Loucy (cell line): ENCODE measurements at regions not wholly inside any gene's neighbourhood (a gene's known extent, or its start where the extent isn't known, plus 50 kb on each side); places are given as distances from the start of the nearest gene placed in this dataset.

Source experiments
- H2AFZ ChIP-seq: fragments of 200-600 bp; sonication (generic); 2 replicates; pipeline ENCODE4 v1.6.0; 2016; ENCODE audit warnings: antibody characterized with exemption, mild to moderate bottlenecking, low read length, moderate library complexity
- H3F3A ChIP-seq: fragments of 200-600 bp; 2 replicates; pipeline ENCODE4 v1.6.0; 2016; ENCODE audit warnings: antibody characterized with exemption, low read depth, mild to moderate bottlenecking
- H3K27me3 ChIP-seq: fragments of 200-600 bp; sonication (generic); 2 replicates; pipeline ENCODE4 v1.6.1; 2014; ENCODE audit warnings: low read length, mild to moderate bottlenecking; ENCODE audit not compliant: insufficient read depth, poor library complexity, severe bottlenecking
- H3K36me3 ChIP-seq: fragments of 200-600 bp; sonication (generic); 2 replicates; pipeline ENCODE4 v1.6.1; 2016; ENCODE audit warnings: low read length; ENCODE audit not compliant: insufficient read depth
- H3K4me1 ChIP-seq: fragments of 200-600 bp; sonication (generic); 2 replicates; pipeline ENCODE4 v1.5.1; 2014; ENCODE audit warnings: low read length, mild to moderate bottlenecking; ENCODE audit not compliant: insufficient read depth, poor library complexity, severe bottlenecking
- H3K4me2 ChIP-seq: fragments of 200-600 bp; sonication (generic); 2 replicates; pipeline ENCODE4 v1.6.0; 2014; ENCODE audit warnings: antibody characterized with exemption, low read length, low read depth, mild to moderate bottlenecking; ENCODE audit not compliant: poor library complexity, severe bottlenecking
- H3K4me3 ChIP-seq: fragments of 200-600 bp; sonication (generic); 2 replicates; pipeline ENCODE4 v1.5.1; 2014; ENCODE audit warnings: low read length, mild to moderate bottlenecking, mixed read lengths; ENCODE audit not compliant: poor library complexity, severe bottlenecking
- H3K79me2 ChIP-seq: fragments of 200-600 bp; sonication (generic); 2 replicates; pipeline ENCODE4 v1.6.1; 2014; ENCODE audit warnings: low read length; ENCODE audit not compliant: insufficient read depth
- H3K9ac ChIP-seq: fragments of 200-600 bp; sonication (generic); 2 replicates; pipeline ENCODE4 v1.6.0; 2014; ENCODE audit warnings: mild to moderate bottlenecking, low read depth, low read length, moderate library complexity; ENCODE audit not compliant: poor library complexity, severe bottlenecking
- H3K9me2 ChIP-seq: fragments of 200-600 bp; sonication (generic); replicated peaks from 2 replicates; pipeline ENCODE4 v1.6.1; 2016; ENCODE audit warnings: low read depth, low read length, mixed read lengths
- H3K9me3 ChIP-seq: fragments of 200-600 bp; sonication (generic); 2 replicates; pipeline ENCODE4 v1.6.1; 2014; ENCODE audit warnings: mild to moderate bottlenecking, antibody characterized with exemption, low read length, low read depth; ENCODE audit not compliant: insufficient read depth
- H4K20me1 ChIP-seq: fragments of 200-600 bp; sonication (generic); 2 replicates; pipeline ENCODE4 v1.6.0; 2014; ENCODE audit warnings: antibody characterized with exemption, low read length, mild to moderate bottlenecking; ENCODE audit not compliant: insufficient read depth, poor library complexity, severe bottlenecking
- CTCF ChIP-seq: fragments of 200-600 bp; sonication (generic); conservative IDR thresholded peaks from 2 replicates; pipeline ENCODE4 v1.5.1; 2014; ENCODE audit warnings: mild to moderate bottlenecking, antibody characterized with exemption, low read length
- EZH2phosphoT487 ChIP-seq: fragments of 200-600 bp; IDR thresholded peaks from 2 replicates; pipeline ENCODE4 v1.6.1; 2018; ENCODE audit warnings: antibody characterized with exemption, mild to moderate bottlenecking, moderate library complexity, borderline replicate concordance

GRCh38 chr2:129730979-129731378 lies 248.5 kb upstream of the RAB6C start:
- H3K4me1 ChIP-seq = no peaks in the 10 kb centered on the region
- no peaks in the 10 kb centered on the region for H3K27me3 ChIP-seq
- no peak overlapping the region for H2AFZ ChIP-seq
- H3K4me2 ChIP-seq = no peak overlapping the region
- H3K9ac ChIP-seq = no peak overlapping the region
- no peaks in the 10 kb centered on the region for H3K9me3 ChIP-seq
- no peaks in the 10 kb centered on the region for H3K36me3 ChIP-seq
- no peaks in the 10 kb centered on the region for H4K20me1 ChIP-seq
- no peaks in the 10 kb centered on the region for H3K9me2 ChIP-seq
- H3K4me3 ChIP-seq = no peak overlapping the region
- H3F3A ChIP-seq = no peaks in the 10 kb centered on the region
- TF ChIP-seq CTCF (no peak), EZH2phosphoT487 (no peak)
- H3K79me2 ChIP-seq = no peaks in the 10 kb centered on the region

DNA sequence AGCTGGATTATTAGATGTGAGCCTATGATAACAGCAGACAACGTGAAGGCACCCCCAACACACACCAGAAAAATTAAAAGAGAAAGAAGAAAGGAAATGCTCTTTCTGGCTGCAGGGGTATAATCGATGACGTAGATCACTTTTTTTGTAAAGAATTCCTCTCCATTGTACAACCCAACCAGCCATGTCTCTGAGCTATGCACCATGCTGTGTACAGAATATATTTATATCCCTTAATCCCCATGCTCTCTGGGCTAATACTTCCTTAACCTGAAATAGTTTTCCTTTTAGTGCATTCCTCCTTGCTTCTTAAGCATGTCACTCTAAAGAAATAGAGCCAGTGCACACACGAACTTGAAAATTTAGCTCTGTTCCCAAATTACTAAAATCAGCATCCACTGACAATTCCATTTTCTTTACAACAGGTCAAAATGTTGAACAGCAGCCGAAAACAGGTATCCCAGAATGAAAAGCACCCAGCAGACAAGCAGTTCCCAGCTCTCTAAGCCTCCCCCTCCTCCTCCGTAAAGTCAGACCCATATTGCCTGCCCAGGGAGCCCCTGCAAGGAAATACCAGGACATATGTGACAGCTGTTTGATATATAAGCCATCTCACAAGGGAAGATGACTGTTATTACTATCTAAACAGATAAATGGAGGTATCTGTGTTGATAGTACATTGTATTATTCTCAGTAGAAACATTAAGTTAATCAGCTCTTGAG lies 247.4 kb upstream of the RAB6C start:
- H3K9ac ChIP-seq = no peak overlapping the region
- no peaks in the 10 kb centered on the region for H3F3A ChIP-seq
- H3K4me1 ChIP-seq = no peaks in the 10 kb centered on the region
- TF ChIP-seq EZH2phosphoT487 (no peak), CTCF (no peak)
- no peaks in the 10 kb centered on the region for H3K27me3 ChIP-seq
- no peak overlapping the region for H2AFZ ChIP-seq
- no peak overlapping the region for H3K4me2 ChIP-seq
- no peaks in the 10 kb centered on the region for H3K79me2 ChIP-seq
- H3K4me3 ChIP-seq = no peak overlapping the region
- no peaks in the 10 kb centered on the region for H4K20me1 ChIP-seq
- no peaks in the 10 kb centered on the region for H3K9me2 ChIP-seq
- no peaks in the 10 kb centered on the region for H3K36me3 ChIP-seq
- no peaks in the 10 kb centered on the region for H3K9me3 ChIP-seq

- no peak overlapping the region for H3K4me3 ChIP-seq
- H3K4me2 ChIP-seq = no peak overlapping the region
- H3K27me3 ChIP-seq = no peaks in the 10 kb centered on the region
- TF ChIP-seq CTCF = no peak
- no peak for TF ChIP-seq EZH2phosphoT487
- H3K9me2 ChIP-seq = no peaks in the 10 kb centered on the region
- no peak overlapping the region for H2AFZ ChIP-seq
- no peaks in the 10 kb centered on the region for H3F3A ChIP-seq
- no peaks in the 10 kb centered on the region for H3K79me2 ChIP-seq
- H3K9me3 ChIP-seq = no peaks in the 10 kb centered on the region
- no peaks in the 10 kb centered on the region for H3K4me1 ChIP-seq
- no peaks in the 10 kb centered on the region for H4K20me1 ChIP-seq
- H3K36me3 ChIP-seq = no peaks in the 10 kb centered on the region
- no peak overlapping the region for H3K9ac ChIP-seq
Measured at GRCh38 chr2:129732630-129733026, 246.8 kb upstream of the RAB6C start.
